Endothelial cell (in vitro differentiated cells): ENCODE measurements at regions not wholly inside any gene's neighbourhood (a gene's known extent, or its start where the extent isn't known, plus 50 kb on each side); places are given as distances from the start of the nearest gene placed in this dataset.

Source experiments
- DNase-seq: peaks from one replicate; pipeline ENCODE4 v3.0.0; 2021; ENCODE audit warnings: low spot score
- H3K27ac Mint-ChIP-seq: one replicate; pipeline ENCODE4 v1.8.0; 2021; ENCODE audit warnings: mixed read lengths, inconsistent platforms; ENCODE audit not compliant: unreplicated experiment
- H3K27me3 Mint-ChIP-seq: one replicate; pipeline ENCODE4 v1.8.0; 2021; ENCODE audit warnings: mild to moderate bottlenecking, moderate library complexity, mixed read lengths, inconsistent platforms; ENCODE audit not compliant: unreplicated experiment
- H3K36me3 Mint-ChIP-seq: one replicate; pipeline ENCODE4 v1.8.0; 2021; ENCODE audit warnings: mild to moderate bottlenecking, low read depth, mixed read lengths, inconsistent platforms; ENCODE audit not compliant: unreplicated experiment
- H3K4me1 Mint-ChIP-seq: one replicate; pipeline ENCODE4 v1.8.0; 2021; ENCODE audit warnings: mild to moderate bottlenecking, mixed read lengths, inconsistent platforms; ENCODE audit not compliant: unreplicated experiment
- H3K4me3 Mint-ChIP-seq: one replicate; pipeline ENCODE4 v1.8.0; 2021; ENCODE audit warnings: mild to moderate bottlenecking, mixed read lengths, inconsistent platforms; ENCODE audit not compliant: unreplicated experiment
- H3K9me3 Mint-ChIP-seq: one replicate; pipeline ENCODE4 v1.8.0; 2021; ENCODE audit warnings: mixed read lengths, inconsistent platforms; ENCODE audit not compliant: unreplicated experiment
- CTCF ChIP-seq: fragments of 200-600 bp; sonication (generic); IDR thresholded peaks from one replicate; pipeline ENCODE4 v1.5.0; 2021; ENCODE audit warnings: antibody characterized with exemption; ENCODE audit not compliant: unreplicated experiment

- Mint-ChIP-seq H3K9me3 (no peaks in the 10 kb centered on the region), H3K4me3 (no peak overlapping the region), H3K27me3 (no peaks in the 10 kb centered on the region), H3K4me1 (no peaks in the 10 kb centered on the region), H3K36me3 (no peaks in the 10 kb centered on the region), H3K27ac (no peak overlapping the region)
- no peak for DNase-seq
- TF ChIP-seq CTCF = no peak
These were observed 183.8 kb upstream of the CNTN1 start for GRCh38 chr12:40508421-40508820.

- no peaks in the 10 kb centered on the region for H3K27me3 Mint-ChIP-seq
- H3K4me3 Mint-ChIP-seq = no peak overlapping the region
- H3K36me3 Mint-ChIP-seq = no peaks in the 10 kb centered on the region
- no peak for TF ChIP-seq CTCF
- H3K4me1 Mint-ChIP-seq = no peaks in the 10 kb centered on the region
- H3K9me3 Mint-ChIP-seq = no peaks in the 10 kb centered on the region
- no peak for DNase-seq
- H3K27ac Mint-ChIP-seq = no peak overlapping the region
These were observed 180.9 kb upstream of the CNTN1 start for GRCh38 chr12:40511341-40511740.

GRCh38 chr12:40515041-40515816, 177.0 kb upstream of the CNTN1 start:
- no peaks in the 10 kb centered on the region for H3K36me3 Mint-ChIP-seq
- no peak for TF ChIP-seq CTCF
- DNase-seq = no peak
- no peaks in the 10 kb centered on the region for H3K27me3 Mint-ChIP-seq
- no peak overlapping the region for H3K27ac Mint-ChIP-seq
- no peaks in the 10 kb centered on the region for H3K9me3 Mint-ChIP-seq
- H3K4me3 Mint-ChIP-seq = no peak overlapping the region
- H3K4me1 Mint-ChIP-seq = no peaks in the 10 kb centered on the region

- Mint-ChIP-seq H3K27ac (no peak overlapping the region), H3K4me3 (no peak overlapping the region), H3K9me3 (no peaks in the 10 kb centered on the region), H3K36me3 (no peaks in the 10 kb centered on the region), H3K4me1 (no peaks in the 10 kb centered on the region), H3K27me3 (no peaks in the 10 kb centered on the region)
- DNase-seq = no peak
- TF ChIP-seq CTCF = no peak
These were observed 169.4 kb upstream of the CNTN1 start for GRCh38 chr12:40522837-40523236.

GRCh38 chr12:40525054-40525453, 167.2 kb upstream of the CNTN1 start:
- Mint-ChIP-seq H3K27me3 (no peaks in the 10 kb centered on the region), H3K36me3 (no peaks in the 10 kb centered on the region), H3K9me3 (no peaks in the 10 kb centered on the region), H3K4me3 (no peak overlapping the region), H3K4me1 (no peaks in the 10 kb centered on the region), H3K27ac (no peak overlapping the region)
- no peak for TF ChIP-seq CTCF
- no peak for DNase-seq
